ENCODE measurements at regions not wholly inside any gene's neighbourhood (a gene's known extent, or its start where the extent isn't known, plus 50 kb on each side); places are given as distances from the start of the nearest gene placed in this dataset.
"Not testable (repeated sequence)": the region's sequence is repeated elsewhere in the genome, so short reads cannot be mapped to it uniquely, and the experiment has no call there.

GRCh38 chr9:31304576-31304975, 1079.9 kb upstream of the ACO1 start:
- DNase-seq (ENCODE audit: low read depth): peak; percentile 75
- no peak overlapping the region for H3K4me3 ChIP-seq (ENCODE audit: low read depth, low read length)
- no peak for TF ChIP-seq CTCF (IDR thresholded peaks at IDR 0.05; ENCODE audit: insufficient read depth, low read length)

- DNase-seq (ENCODE audit: low read depth): no peak
- no peak overlapping the region for H3K4me3 ChIP-seq (ENCODE audit: low read depth, low read length)
- no peak for TF ChIP-seq CTCF (IDR thresholded peaks at IDR 0.05; ENCODE audit: insufficient read depth, low read length)
Observed at GRCh38 chr9:31314241-31314640, 1070.2 kb upstream of the ACO1 start.

GRCh38 chr9:31320494-31320893, 1063.9 kb upstream of the ACO1 start:
- DNase-seq (ENCODE audit: low read depth): no peak
- TF ChIP-seq CTCF (IDR thresholded peaks at IDR 0.05; ENCODE audit: insufficient read depth, low read length): no peak

GRCh38 chr9:31321256-31321655, 1063.2 kb upstream of the ACO1 start:
- no peak overlapping the region for H3K4me3 ChIP-seq (ENCODE audit: low read depth, low read length)
- TF ChIP-seq CTCF (IDR thresholded peaks at IDR 0.05; ENCODE audit: insufficient read depth, low read length): no peak
- DNase-seq (ENCODE audit: low read depth): no peak

More at GRCh38 chr9:31320494-31320893, 1063.9 kb upstream of the ACO1 start:
- no peak overlapping the region for H3K4me3 ChIP-seq (ENCODE audit: low read depth, low read length)

GRCh38 chr9:31321686-31322085, 1062.8 kb upstream of the ACO1 start:
- H3K4me3 ChIP-seq (ENCODE audit: low read depth, low read length): no peak overlapping the region
- no peak for TF ChIP-seq CTCF (IDR thresholded peaks at IDR 0.05; ENCODE audit: insufficient read depth, low read length)
- no peak for DNase-seq (ENCODE audit: low read depth)

GRCh38 chr9:31323726-31324444, 1060.6 kb upstream of the ACO1 start:
- TF ChIP-seq CTCF (IDR thresholded peaks at IDR 0.05; ENCODE audit: insufficient read depth, low read length): no peak
- no peak overlapping the region for H3K4me3 ChIP-seq (ENCODE audit: low read depth, low read length)
- DNase-seq (ENCODE audit: low read depth): no peak

- no peak for TF ChIP-seq CTCF (IDR thresholded peaks at IDR 0.05; ENCODE audit: insufficient read depth, low read length)
- no peak overlapping the region for H3K4me3 ChIP-seq (ENCODE audit: low read depth, low read length)
- DNase-seq (ENCODE audit: low read depth): no peak
Observed at GRCh38 chr9:31325778-31326177, 1058.7 kb upstream of the ACO1 start.

GRCh38 chr9:31326883-31327282, 1057.6 kb upstream of the ACO1 start:
- DNase-seq (ENCODE audit: low read depth); H3K4me3 ChIP-seq (ENCODE audit: low read depth, low read length): not testable (repeated sequence)
